GM19455 (cell line): ENCODE measurements at regions not wholly inside any gene's neighbourhood (a gene's known extent, or its start where the extent isn't known, plus 50 kb on each side); places are given as distances from the start of the nearest gene placed in this dataset.
A peak's percentile ranks its signal among the peaks of the same experiment; 100 is the strongest.
"Not testable (repeated sequence)": the region's sequence is repeated elsewhere in the genome, so short reads cannot be mapped to it uniquely, and the experiment has no call there.

Experiments used
- ATAC-seq: cut with Tn5 transposase; IDR thresholded peaks from one replicate; pipeline ENCODE4 v1.9.1; 2021; ENCODE audit not compliant: unreplicated experiment

GRCh38 chr14:82029038-82029437 lies 495.4 kb upstream of the SEL1L start:
- no peak for ATAC-seq

DNA sequence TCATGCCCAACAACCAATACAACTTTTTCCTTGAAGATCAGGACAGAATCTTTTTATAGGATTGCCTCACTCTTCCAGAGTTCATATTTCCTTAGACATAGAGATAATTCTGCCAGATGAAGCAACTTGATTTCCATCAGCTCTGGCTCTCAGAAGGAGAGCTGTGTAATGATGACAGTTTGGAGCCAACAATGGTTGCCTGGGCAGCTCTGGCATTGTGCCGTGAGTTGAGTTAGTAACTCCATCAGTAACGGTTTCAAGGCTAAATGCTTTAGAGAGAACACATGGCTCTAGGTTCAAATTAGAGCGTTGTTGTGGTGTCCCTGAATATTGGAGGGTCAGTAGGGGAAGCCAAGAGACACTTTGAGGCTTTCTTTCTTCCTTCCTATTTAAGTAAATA lies 501.7 kb upstream of the SEL1L start:
- ATAC-seq, result no peak

DNA sequence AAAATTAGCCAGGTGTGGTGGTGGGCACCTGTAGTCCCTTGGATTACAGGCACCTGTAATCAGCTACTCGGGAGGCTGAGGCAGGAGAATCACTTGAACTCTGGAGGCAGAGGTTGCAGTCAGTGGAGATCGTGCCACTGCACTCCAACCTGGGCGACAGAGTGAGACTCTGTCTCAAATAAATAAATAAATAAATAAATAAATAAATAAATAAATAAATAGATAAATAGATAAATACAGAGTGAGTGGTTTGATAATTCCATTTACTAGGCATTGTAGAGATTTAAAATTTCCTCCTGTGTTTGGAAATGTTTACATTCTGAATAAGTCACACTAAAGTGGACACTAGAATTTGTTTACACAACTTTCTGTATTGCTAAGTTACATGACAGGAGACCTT lies 504.4 kb upstream of the SEL1L start:
- ATAC-seq, result not testable (repeated sequence)

- no peak for ATAC-seq
Observed at GRCh38 chr14:82045339-82045738, 511.7 kb upstream of the SEL1L start.

DNA sequence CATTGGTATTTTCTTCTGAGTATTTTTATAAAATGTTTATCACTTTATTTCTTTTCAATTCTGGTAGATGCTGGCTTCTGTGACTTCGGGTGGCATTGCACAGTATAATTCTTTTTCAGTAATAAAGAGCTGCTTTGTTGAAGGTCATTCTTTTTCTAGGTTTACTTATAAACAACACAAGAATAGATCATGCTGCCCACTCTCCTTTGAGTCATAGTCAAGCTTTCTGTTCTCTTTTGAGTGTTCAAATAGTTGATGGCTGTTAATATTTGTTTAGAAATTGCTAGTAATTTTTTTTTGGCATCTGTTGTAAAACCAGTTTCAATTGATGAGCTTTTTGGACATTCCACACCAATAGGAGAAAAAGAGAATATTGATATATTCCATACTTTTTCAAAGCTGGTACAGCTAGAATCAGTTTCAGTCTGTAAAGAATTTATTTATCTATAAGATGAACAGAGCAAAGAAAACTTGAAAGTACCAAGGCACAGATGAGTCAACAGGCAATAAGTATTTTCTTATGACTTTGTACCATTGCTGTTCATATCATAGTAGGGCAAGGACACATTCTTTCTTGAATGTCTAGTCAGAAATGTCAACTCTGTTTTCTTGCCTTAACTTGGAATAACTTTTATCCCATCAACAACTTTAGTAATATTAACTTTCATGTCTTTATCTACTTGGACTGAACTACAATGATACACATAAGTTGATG lies 513.0 kb upstream of the SEL1L start:
- peak; percentile 48 for ATAC-seq

DNA sequence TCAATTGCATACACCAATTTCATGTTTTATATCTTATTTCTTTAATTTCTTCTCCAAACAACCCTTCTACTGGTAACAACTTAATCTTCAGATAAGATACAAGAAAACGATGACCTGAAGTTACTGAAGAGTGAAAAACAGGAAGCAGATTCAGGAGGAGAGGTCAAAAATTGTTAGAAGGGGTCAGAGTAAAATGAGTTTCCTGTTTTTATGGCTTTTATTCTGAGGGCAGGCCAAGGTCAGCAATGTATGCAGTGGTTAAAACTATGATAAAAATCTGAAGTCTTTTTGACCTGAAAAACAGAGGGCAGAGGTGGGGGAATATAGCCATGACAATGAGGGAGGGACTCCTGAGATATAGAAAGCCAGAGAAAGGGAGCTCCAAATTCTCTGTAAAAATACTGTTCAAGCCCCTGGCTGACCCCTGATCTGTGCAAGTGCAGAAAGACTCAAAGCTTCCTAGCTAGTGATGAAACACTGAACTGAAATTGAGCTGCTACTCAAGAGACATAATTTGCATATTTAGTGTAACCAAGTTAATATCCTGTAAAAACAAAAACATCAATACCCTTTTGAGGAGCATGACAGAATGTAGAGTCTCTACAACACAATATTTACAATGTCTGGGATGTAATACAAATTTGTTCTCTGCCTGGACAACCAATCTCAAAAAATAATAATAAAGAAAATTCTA lies 514.3 kb upstream of the SEL1L start:
- ATAC-seq, result no peak

DNA sequence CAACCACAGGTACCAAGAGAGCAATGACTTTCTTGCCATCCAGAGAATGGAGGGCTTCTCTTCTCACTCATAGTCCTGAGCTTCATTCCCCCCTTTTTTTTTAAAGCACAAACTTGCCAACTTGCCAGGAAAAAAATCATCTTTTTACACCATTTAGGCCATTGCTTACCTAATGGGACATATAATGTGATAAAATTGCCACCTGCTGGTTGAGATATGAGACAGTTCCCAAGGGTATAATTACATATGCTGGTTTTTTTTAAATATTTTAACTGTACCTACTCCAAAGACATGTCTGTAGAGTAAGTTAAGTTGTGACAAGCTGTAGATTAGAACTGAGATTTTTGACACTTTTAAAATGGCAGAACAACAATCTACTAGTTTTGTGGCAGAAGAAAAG lies 519.1 kb upstream of the SEL1L start:
- no peak for ATAC-seq

DNA sequence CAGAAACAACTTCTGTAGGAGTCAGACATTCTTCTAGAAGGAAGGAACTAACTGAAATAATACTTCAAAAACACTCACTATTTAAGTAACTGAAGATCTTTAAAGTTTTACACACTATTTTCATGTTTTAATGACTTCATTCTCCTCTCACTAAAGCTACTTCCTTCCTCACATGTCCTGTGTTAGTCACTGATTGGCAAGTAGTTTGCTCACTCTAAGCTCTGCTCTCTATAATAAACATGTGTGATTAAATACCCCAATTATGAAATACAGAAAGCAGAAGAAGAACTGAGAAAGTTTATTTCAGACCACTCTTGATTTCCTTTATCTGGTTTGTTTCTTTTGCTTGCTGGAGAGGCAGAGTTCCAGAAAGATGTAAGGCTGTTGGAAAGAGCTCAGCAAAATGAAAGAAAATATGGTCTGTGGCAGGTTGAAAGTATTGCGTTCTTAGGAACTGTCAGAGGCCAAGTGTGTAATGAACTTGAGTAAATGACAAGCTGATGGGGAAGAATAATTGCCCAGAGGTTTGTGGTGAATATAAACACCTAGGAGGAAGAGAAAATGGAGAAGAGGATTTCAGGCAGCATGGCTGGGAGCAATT lies 522.0 kb upstream of the SEL1L start:
- ATAC-seq, result no peak

- no peak for ATAC-seq
Observed at GRCh38 chr14:82060219-82060618, 526.6 kb upstream of the SEL1L start.

GRCh38 chr14:82067221-82067875 lies 533.7 kb upstream of the SEL1L start:
- no peak for ATAC-seq

DNA sequence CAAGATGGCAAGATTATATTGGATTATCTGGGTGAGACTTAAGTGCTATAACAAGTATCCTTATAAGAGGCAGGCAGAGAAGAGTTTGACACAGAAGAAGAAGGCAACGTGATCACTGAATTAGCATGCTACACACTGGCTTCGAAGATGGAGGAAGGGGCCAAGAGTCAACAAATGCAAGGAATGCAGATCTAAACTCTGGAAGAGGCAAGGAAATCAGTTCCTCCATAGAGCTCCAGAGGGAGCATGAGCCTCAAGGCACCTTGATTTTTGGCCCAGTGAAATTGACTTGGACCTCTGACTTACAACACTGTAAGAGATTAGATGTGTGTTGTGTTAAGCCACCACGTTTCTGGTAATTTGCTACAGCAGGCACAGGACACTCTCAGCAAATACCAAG lies 536.4 kb upstream of the SEL1L start:
- no peak for ATAC-seq

DNA sequence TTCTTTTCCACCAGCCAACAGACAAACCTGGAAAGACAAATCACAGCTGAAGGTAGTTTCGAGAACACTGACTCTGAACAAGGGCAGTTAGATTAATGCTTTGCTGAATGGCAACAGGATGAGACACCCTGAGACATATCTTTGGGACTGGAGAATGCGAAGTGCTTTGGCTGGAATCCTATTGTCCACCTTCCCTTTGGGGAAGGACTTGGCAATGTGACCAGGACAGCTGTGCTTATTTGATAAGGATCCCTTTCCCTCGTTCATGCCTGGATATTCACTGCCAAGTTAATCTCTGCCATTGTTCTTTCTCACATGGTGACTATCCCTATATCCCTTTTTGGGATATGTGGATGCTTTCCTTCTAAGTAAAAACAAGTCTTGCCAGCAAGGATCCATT lies 537.1 kb upstream of the SEL1L start:
- no peak for ATAC-seq

GRCh38 chr14:82073547-82073946 lies 539.9 kb upstream of the SEL1L start:
- no peak for ATAC-seq

- no peak for ATAC-seq
Observed at GRCh38 chr14:82075566-82075965, 541.9 kb upstream of the SEL1L start.

DNA sequence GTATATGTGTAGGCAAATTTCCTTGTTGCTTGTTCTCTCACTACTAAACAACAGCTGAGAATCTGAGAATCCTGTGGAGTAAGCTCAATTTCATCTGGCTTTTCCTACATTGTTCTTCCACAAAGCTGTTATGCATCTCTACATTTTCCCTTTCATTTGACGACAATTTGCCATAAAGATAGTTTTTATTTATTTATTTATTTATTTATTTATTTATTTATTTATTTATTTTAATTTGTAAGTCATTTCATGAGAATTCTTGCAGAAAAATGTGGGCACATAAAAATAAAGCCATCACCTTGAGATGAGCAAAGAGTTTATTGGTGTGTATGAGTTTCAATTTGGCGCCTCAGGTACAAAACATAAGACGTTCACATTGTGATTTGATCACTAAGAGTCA lies 545.9 kb upstream of the SEL1L start:
- ATAC-seq, result no peak

DNA sequence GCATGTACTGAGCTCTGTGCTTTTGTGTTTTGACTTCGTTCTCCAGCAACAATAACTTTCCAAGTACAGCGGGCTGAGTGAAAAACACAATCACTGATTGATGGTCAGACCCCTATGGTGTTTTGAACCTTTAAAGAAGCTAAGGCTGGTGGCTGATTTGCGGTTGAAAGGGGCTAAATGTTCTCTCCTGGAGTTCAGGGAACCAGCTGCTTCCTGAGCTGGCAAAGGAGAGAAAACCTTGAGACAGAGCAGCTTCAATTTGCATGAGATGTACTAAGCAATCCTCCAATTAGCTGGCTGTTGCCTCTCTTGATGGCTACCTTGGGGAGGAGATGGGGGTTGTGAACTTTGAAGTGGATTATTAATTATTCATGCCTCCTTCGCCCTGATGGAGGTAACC lies 546.7 kb upstream of the SEL1L start:
- ATAC-seq, result no peak

DNA sequence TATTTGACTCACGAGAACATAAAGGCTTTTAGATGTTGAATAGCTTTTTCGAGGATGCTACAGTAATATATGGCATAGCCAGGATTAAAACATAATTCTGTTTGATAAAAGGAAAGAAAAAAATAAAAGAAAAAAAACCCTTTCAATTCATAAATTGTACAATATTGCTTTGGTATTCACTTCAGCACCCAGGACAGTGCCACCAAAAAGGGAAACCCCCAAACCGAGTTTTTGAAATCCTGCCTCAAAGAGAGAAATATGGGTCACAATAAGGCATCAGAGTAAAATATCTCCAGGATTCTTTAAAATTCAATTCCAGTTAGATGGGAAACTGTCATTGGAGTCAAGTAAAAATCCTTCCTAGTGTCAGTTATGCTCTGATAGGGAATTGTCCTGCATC lies 551.2 kb upstream of the SEL1L start:
- no peak for ATAC-seq

- no peak for ATAC-seq
Observed at GRCh38 chr14:82091097-82091496, 557.4 kb upstream of the SEL1L start.

- no peak for ATAC-seq
Observed at GRCh38 chr14:82094829-82095345, 561.2 kb upstream of the SEL1L start.

GRCh38 chr14:82104013-82104412 lies 570.4 kb upstream of the SEL1L start:
- ATAC-seq, result no peak

DNA sequence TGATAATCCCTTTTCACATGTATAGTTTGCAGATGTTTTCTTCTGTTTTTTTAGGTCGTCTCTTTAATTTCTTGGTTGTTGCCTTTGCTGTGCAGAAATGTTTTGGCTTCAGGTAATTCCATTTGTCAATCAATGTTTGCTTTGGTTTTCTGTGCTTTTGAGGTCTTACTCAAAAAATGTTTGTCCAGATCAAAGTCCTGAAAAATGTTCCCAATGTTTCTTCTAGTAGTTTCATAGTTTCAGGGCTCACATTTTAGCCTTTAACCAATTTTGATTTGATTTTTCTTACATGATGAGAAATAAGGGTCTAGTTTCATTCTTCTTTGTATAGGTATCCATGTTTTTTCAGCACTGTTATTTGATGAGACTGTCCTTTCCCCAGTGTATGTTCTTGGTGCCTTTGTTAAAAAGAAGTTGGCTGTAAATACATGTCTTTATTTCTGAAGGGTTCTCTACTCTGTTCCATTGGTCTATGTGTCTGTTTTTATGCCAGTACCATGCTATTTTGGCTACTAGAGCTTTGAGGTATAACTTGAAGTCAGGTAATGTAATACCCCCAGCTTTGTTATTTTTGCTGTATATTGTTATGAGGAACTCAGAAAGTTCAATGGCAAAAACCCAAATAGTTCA lies 578.7 kb upstream of the SEL1L start:
- no peak for ATAC-seq
